HEK293T (cell line): ENCODE measurements at regions not wholly inside any gene's neighbourhood (a gene's known extent, or its start where the extent isn't known, plus 50 kb on each side); places are given as distances from the start of the nearest gene placed in this dataset.

Experiments used
- CTCF ChIA-PET: fragments of 350-600 bp; formaldehyde crosslinking; extraction: SDS; loops from one replicate; lab custom pipeline; 2021; ENCODE audit warnings: antibody characterized with exemption, inconsistent platforms; lab: Yijun Ruan, JAX
- POLR2A ChIA-PET: fragments of 350-600 bp; formaldehyde crosslinking; extraction: SDS; loops from one replicate; lab custom pipeline; 2020; ENCODE audit warnings: antibody characterized with exemption, inconsistent platforms; lab: Yijun Ruan, JAX
- DNase-seq: peaks from one replicate; pipeline ENCODE4 v3.0.0; 2012; ENCODE audit warnings: mixed read lengths; ENCODE audit errors: extremely low spot score
- ARNT ChIP-seq: fragments of 450-650 bp; IDR thresholded peaks from 2 replicates; pipeline ENCODE4 v1.6.1; 2017; ENCODE audit warnings: mild to moderate bottlenecking
- BHLHE40 ChIP-seq: fragments of 450-650 bp; IDR thresholded peaks from 2 replicates; pipeline ENCODE4 v1.6.1; 2016; ENCODE audit warnings: mild to moderate bottlenecking, moderate library complexity, borderline replicate concordance
- CTBP1 ChIP-seq: fragments of 450-650 bp; IDR thresholded peaks from 2 replicates; pipeline ENCODE4 v1.6.1; 2016; ENCODE audit warnings: borderline replicate concordance
- ELF4 ChIP-seq: fragments of 450-650 bp; IDR thresholded peaks from 2 replicates; pipeline ENCODE4 v1.6.1; 2017; ENCODE audit warnings: antibody characterized with exemption
- FOXA1 ChIP-seq: fragments of 450-650 bp; IDR thresholded peaks from 2 replicates; pipeline ENCODE4 v1.6.1; 2016; ENCODE audit warnings: mild to moderate bottlenecking
- FOXK2 ChIP-seq: fragments of 450-650 bp; IDR thresholded peaks from 2 replicates; pipeline ENCODE4 v1.6.1; 2016; ENCODE audit warnings: mild to moderate bottlenecking
- FOXM1 ChIP-seq: fragments of 450-650 bp; IDR thresholded peaks from 2 replicates; pipeline ENCODE4 v1.6.1; 2017; ENCODE audit warnings: mild to moderate bottlenecking, borderline replicate concordance
- HDGF ChIP-seq: fragments of 450-650 bp; IDR thresholded peaks from 2 replicates; pipeline ENCODE4 v1.6.1; 2017; ENCODE audit warnings: antibody characterized with exemption, borderline replicate concordance
- L3MBTL2 ChIP-seq: fragments of 450-650 bp; conservative IDR thresholded peaks from 2 replicates; pipeline ENCODE4 v1.6.1; 2016; ENCODE audit warnings: mild to moderate bottlenecking
- LEF1 ChIP-seq: fragments of 450-650 bp; IDR thresholded peaks from 2 replicates; pipeline ENCODE4 v1.6.1; 2017; ENCODE audit warnings: mild to moderate bottlenecking, borderline replicate concordance
- NFRKB ChIP-seq: fragments of 450-650 bp; IDR thresholded peaks from 2 replicates; pipeline ENCODE4 v1.6.1; 2016; ENCODE audit warnings: mild to moderate bottlenecking, moderate library complexity
- SP1 ChIP-seq: fragments of 450-650 bp; IDR thresholded peaks from 2 replicates; pipeline ENCODE4 v1.6.1; 2017
- SUZ12 ChIP-seq: fragments of 450-650 bp; IDR thresholded peaks from 2 replicates; pipeline ENCODE4 v1.6.1; 2016; ENCODE audit warnings: mild to moderate bottlenecking
- TARDBP ChIP-seq: fragments of 450-650 bp; IDR thresholded peaks from 2 replicates; pipeline ENCODE4 v1.6.1; 2016
- ZNF384 ChIP-seq: fragments of 450-650 bp; IDR thresholded peaks from 2 replicates; pipeline ENCODE4 v1.6.1; 2016
- TF ChIP-seq, protein P1 (sequence below): fragments of 450-650 bp; IDR thresholded peaks from 2 replicates; pipeline ENCODE4 v1.6.1; 2016

DNA sequence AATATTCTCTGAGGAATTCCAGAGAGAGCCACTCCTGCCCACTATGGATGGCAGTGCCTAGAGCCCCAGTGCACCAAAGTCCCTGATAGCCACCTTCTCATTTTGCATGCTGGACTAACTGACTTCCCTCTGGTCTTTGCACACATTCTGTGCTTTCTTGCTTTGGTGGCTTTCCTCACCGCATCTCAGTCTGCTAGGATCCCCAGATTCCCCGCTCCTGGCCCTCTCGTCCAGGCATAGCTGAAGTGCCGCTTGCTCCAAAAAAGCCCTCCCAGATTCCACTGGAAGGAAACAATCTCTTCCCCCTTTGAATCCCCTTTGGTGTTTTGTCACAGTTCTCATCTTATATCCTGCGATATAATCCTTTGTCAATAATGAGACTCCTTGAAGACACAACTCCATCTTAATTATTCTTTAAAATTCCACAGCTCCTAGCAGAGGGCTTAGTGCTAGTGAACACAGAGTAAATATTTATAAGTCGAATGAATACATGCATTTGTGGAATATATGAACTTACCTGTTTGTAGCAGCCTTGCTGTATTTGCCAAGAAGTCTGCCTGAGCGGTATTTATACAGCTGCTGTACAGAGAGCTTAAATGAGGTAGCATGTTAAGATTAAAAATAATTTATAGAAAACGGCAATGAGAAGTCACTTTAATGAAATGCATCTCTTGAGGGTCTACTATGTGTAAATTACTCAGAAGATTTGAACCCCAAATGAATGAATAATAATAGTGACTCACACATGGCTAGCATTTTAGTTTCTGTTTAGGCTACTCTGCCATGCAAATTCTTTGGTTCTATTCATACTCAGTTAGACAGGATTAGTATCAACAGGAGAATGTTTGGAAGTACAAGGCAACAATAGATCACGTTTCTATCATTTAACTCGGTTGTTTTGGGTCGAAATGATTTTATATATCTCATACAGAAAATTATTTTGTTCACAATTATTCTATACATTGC lies 421.9 kb upstream of the TENM3 start:
- ChIA-PET CTCF (interaction anchor here (1.1 kb wide), 1 partner anchor 9 kb away, joined by 3 read pairs; no protein-coding TSS in a partner anchor), POLR2A (no interaction called here)
- no peak for TF ChIP-seq TARDBP
- no peak for TF ChIP-seq FOXM1
- TF ChIP-seq SP1: no peak
- no peak for DNase-seq

DNA sequence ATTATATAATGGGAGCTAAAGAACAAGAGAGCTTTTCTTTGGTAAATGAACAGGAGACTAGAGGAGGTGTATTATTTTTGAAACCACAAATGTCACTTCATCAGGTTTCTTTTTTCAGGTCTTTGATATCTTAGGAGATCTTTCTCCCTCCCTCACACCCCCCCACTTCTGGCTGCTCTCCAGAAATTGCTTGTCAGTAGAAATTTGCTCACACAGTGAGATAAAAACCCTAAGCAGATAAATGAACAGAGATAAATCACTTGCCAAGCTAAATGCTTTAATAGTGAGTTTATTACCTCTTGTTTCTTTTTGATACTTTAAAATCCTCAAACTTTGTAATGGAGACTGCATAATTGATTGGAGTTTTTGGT lies 421.2 kb upstream of the TENM3 start:
- POLR2A ChIA-PET: no interaction called here
- TF ChIP-seq ZNF384: no peak
- no peak for TF ChIP-seq HDGF
- no peak for TF ChIP-seq FOXM1
- TF ChIP-seq L3MBTL2: no peak
- no peak for TF ChIP-seq LEF1
- TF ChIP-seq, protein P1, sequence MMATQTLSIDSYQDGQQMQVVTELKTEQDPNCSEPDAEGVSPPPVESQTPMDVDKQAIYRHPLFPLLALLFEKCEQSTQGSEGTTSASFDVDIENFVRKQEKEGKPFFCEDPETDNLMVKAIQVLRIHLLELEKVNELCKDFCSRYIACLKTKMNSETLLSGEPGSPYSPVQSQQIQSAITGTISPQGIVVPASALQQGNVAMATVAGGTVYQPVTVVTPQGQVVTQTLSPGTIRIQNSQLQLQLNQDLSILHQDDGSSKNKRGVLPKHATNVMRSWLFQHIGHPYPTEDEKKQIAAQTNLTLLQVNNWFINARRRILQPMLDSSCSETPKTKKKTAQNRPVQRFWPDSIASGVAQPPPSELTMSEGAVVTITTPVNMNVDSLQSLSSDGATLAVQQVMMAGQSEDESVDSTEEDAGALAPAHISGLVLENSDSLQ: no peak
- TF ChIP-seq SUZ12: no peak
- TF ChIP-seq SP1: no peak
- TF ChIP-seq NFRKB: no peak
- TF ChIP-seq CTBP1: no peak
- TF ChIP-seq TARDBP: no peak
- TF ChIP-seq ELF4: no peak
- TF ChIP-seq ARNT: no peak
- TF ChIP-seq FOXA1: no peak
- no peak for TF ChIP-seq FOXK2
- TF ChIP-seq BHLHE40: no peak
- no peak for DNase-seq
- CTCF ChIA-PET: interaction anchor here (1.1 kb wide), 1 partner anchor 8 kb away, joined by 3 read pairs; no protein-coding TSS in a partner anchor

DNA sequence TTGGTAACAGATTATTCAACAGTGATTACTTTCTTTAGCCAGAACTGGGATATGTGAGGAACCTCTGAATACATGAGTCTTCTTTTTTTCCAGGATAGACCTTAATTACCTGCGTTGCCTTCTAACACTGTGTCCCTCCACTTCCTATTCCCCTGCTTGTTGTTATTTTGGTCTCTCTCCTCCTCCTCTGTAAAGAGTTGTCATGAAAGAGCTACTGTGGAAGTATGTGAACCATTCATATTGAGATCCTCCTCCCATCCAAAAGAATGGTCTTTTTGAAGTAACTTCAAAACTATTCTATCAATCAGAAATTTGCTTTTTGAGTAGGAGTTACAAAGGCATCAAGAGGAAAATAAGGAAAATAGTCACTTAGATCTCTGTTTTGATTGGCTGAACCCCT lies 420.0 kb upstream of the TENM3 start:
- ChIA-PET POLR2A (no interaction called here), CTCF (interaction anchor here (0.5 to 0.6 kb wide), 2 partner anchors 13 to 1153 kb away, joined by 4 read pairs; no protein-coding TSS in a partner anchor)
- no peak for DNase-seq
- no peak for TF ChIP-seq ELF4
- TF ChIP-seq CTBP1: no peak
- no peak for TF ChIP-seq SUZ12
- TF ChIP-seq LEF1: no peak
- TF ChIP-seq FOXK2: no peak
- no peak for TF ChIP-seq NFRKB
- TF ChIP-seq, protein P1: no peak
- no peak for TF ChIP-seq ZNF384
- TF ChIP-seq FOXA1: no peak
- TF ChIP-seq TARDBP: no peak
- no peak for TF ChIP-seq L3MBTL2
- no peak for TF ChIP-seq BHLHE40
- TF ChIP-seq ARNT: no peak
- TF ChIP-seq HDGF: no peak

DNA sequence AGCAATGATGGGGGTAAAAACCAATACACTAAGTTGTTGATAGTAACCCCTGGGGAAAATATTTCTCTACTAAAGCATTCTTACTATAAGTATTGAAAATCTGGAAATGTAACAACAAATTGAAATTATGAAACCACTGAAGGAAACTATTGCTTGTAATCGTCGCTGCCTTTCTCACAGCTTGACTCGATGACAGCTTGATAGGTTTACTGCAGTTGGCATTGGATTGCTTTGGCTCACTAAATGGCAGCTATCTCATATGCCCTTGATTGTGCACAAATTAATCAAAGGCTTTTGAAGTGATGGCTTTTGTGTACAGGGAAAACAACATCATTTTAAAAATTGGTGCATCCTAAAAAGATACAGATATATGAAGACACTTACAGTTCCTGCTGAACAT lies 419.6 kb upstream of the TENM3 start:
- ChIA-PET POLR2A (no interaction called here), CTCF (interaction anchor here (0.5 to 0.6 kb wide), 2 partner anchors 12 to 1153 kb away, joined by 4 read pairs; no protein-coding TSS in a partner anchor)
- TF ChIP-seq TARDBP: no peak
- DNase-seq: no peak

DNA sequence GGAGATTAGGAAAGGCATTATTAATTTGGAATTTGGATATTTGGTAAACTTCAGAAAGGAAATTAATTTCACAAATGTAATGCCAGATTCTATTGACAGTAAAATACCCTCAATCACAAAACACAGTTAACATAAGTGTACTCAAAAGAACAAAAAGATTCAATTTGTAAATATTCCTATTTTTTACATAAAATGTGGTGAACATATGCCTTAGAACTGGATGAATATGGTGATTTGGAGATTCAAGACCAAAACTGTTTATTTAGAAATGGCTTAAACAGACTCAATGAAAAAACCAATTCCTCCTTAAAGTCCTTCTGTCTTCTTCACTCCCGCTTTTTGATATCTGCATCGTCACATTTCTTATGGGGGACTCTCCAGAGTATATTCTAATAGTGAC lies 417.6 kb upstream of the TENM3 start:
- no peak for TF ChIP-seq TARDBP
- TF ChIP-seq SP1: no peak
- no peak for TF ChIP-seq ELF4
- no peak for TF ChIP-seq L3MBTL2
- no peak for TF ChIP-seq FOXK2
- no peak for TF ChIP-seq ZNF384
- TF ChIP-seq, protein P1: no peak
- no peak for TF ChIP-seq FOXM1
- no peak for TF ChIP-seq BHLHE40
- no peak for TF ChIP-seq FOXA1
- TF ChIP-seq HDGF: no peak
- TF ChIP-seq ARNT: no peak
- no peak for TF ChIP-seq LEF1
- no peak for TF ChIP-seq NFRKB
- no peak for TF ChIP-seq SUZ12
- no peak for DNase-seq
- POLR2A ChIA-PET: no interaction called here
- CTCF ChIA-PET: no interaction called here

DNA sequence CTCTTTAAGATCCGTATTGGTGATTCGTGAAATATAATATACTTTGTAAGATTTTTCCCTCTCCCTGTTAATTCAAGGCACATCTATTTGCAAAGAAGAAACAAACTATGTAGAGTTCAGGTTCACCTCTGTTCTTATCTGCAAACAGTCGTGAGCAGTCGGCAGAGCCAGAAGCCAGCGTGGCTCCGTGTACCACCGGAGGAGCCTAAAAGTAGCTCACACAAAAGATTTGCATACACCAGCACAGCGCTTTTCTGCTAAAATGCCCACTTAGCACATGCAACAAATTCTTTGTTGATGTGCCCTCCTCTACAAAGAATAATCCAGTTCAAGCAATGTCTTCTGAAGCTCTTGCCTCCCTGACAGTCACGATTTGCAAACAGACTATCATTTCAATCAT lies 416.0 kb upstream of the TENM3 start:
- DNase-seq: no peak
- POLR2A ChIA-PET: no interaction called here
- CTCF ChIA-PET: no interaction called here
- no peak for TF ChIP-seq ARNT
- TF ChIP-seq TARDBP: no peak
- TF ChIP-seq BHLHE40: no peak
- no peak for TF ChIP-seq HDGF
- no peak for TF ChIP-seq SUZ12
- TF ChIP-seq, protein P1: no peak
- TF ChIP-seq SP1: no peak
- no peak for TF ChIP-seq LEF1
